MM.1S (cell line): ENCODE measurements at regions not wholly inside any gene's neighbourhood (a gene's known extent, or its start where the extent isn't known, plus 50 kb on each side); places are given as distances from the start of the nearest gene placed in this dataset.

Experiments used
- CTCF ChIP-seq: fragments of 300-600 bp; sonication (generic); IDR thresholded peaks from 2 replicates; pipeline ENCODE4 v1.5.1; 2016; ENCODE audit warnings: antibody characterized with exemption, low read length, mixed read lengths
- EZH2 ChIP-seq: fragments of 300-600 bp; sonication (generic); optimal IDR thresholded peaks from 2 replicates; pipeline ENCODE3; 2017; ENCODE audit warnings: low read depth, mild to moderate bottlenecking, antibody characterized with exemption, low read length, mixed read lengths
- EZH2phosphoT487 ChIP-seq: fragments of 300-600 bp; sonication (generic); IDR thresholded peaks from 2 replicates; pipeline ENCODE4 v1.6.1; 2018; ENCODE audit warnings: antibody characterized with exemption, low read length

GRCh38 chr2:6017736-6018286, 325.6 kb downstream of the SOX11 start:
- TF ChIP-seq EZH2 (no peak), CTCF (no peak), EZH2phosphoT487 (no peak)
